Stimulated activated naive B cell treated with anti-CD40 and anti-IgM and Interleukin-4, amounts not matched to agents 10 μg/mL and 1 μg/mL and 100 μg/mL, for 72 hours (primary cell): ENCODE measurements at regions not wholly inside any gene's neighbourhood (a gene's known extent, or its start where the extent isn't known, plus 50 kb on each side); places are given as distances from the start of the nearest gene placed in this dataset.

Source experiments
- ATAC-seq, 2 donors: fragments of 150-1000 bp; cut with Tn5 transposase; replicated peaks; 2 replicates each; pipeline ENCODE4 v1.10.0; 2021; ENCODE audit warnings: moderate library complexity in 1 of 2
- DNase-seq: peaks from one replicate; pipeline ENCODE4 v3.0.0; 2021
- H3K27ac Mint-ChIP-seq: one replicate; pipeline ENCODE4 v1.8.0; 2022; ENCODE audit warnings: mild to moderate bottlenecking, mixed read lengths
- H3K27me3 Mint-ChIP-seq, 2 donors: one replicate each; pipeline ENCODE4 v1.8.0; 2022; ENCODE audit warnings: mixed read lengths in 2 of 2
- H3K36me3 Mint-ChIP-seq, 2 donors: one replicate each; pipeline ENCODE4 v1.8.0; 2022; ENCODE audit warnings: mixed read lengths in 2 of 2, mild to moderate bottlenecking in 1 of 2
- H3K4me1 Mint-ChIP-seq, 2 donors: one replicate each; pipeline ENCODE4 v1.8.0; 2022; ENCODE audit warnings: mixed read lengths in 2 of 2, mild to moderate bottlenecking in 1 of 2
- H3K4me3 Mint-ChIP-seq, 2 donors: one replicate each; pipeline ENCODE4 v1.8.0; 2022; ENCODE audit warnings: mild to moderate bottlenecking in 2 of 2, mixed read lengths in 2 of 2, moderate library complexity in 1 of 2
- H3K9me3 Mint-ChIP-seq, 2 donors: one replicate each; pipeline ENCODE4 v1.8.0; 2022; ENCODE audit warnings: mixed read lengths in 2 of 2, mild to moderate bottlenecking in 1 of 2

- H3K4me3 Mint-ChIP-seq: no peak overlapping the region
Measured at GRCh38 chr12:4107911-4108697, 165.5 kb upstream of the CCND2 start.

GRCh38 chr12:4107436-4107878, 166.1 kb upstream of the CCND2 start:
- peak; percentile 78 for DNase-seq
- H3K27me3 Mint-ChIP-seq: peaks cover 0 to 2% of the 10 kb centered on the region in 2 donors
- H3K9me3 Mint-ChIP-seq: no peaks in the 10 kb centered on the region
- peak overlapping the region; percentile 70 for H3K27ac Mint-ChIP-seq
- peak overlapping the region in 1 of 2 donors; percentile 61 for H3K4me3 Mint-ChIP-seq
- ATAC-seq: peak; percentile 96 to 97
- no peaks in the 10 kb centered on the region for H3K36me3 Mint-ChIP-seq
- peaks cover 19 to 37% of the 10 kb centered on the region in 2 donors for H3K4me1 Mint-ChIP-seq

More at GRCh38 chr12:4107911-4108697, 165.5 kb upstream of the CCND2 start:
- no peaks in the 10 kb centered on the region for H3K36me3 Mint-ChIP-seq
- peak overlapping the region; percentile 70 for H3K27ac Mint-ChIP-seq
- peak in 1 of 2 donors; percentile 3 for ATAC-seq
- peaks cover 0 to 3% of the 10 kb centered on the region in 2 donors for H3K27me3 Mint-ChIP-seq
- H3K9me3 Mint-ChIP-seq: no peaks in the 10 kb centered on the region
- peaks cover 19 to 40% of the 10 kb centered on the region in 2 donors for H3K4me1 Mint-ChIP-seq
- DNase-seq: no peak

- Mint-ChIP-seq H3K27ac (no peak overlapping the region), H3K9me3 (no peaks in the 10 kb centered on the region), H3K27me3 (no peaks in the 10 kb centered on the region), H3K4me3 (peak overlapping the region in 1 of 2 donors; percentile 14), H3K36me3 (no peaks in the 10 kb centered on the region), H3K4me1 (peaks cover 19 to 37% of the 10 kb centered on the region in 2 donors)
- DNase-seq (no peak), ATAC-seq (no peak)
Measured at GRCh38 chr12:4106621-4107020, 166.9 kb upstream of the CCND2 start.

- H3K4me3 Mint-ChIP-seq: no peak overlapping the region
- H3K4me1 Mint-ChIP-seq: peaks cover 19 to 36% of the 10 kb centered on the region in 2 donors
- no peaks in the 10 kb centered on the region for H3K9me3 Mint-ChIP-seq
- ATAC-seq: no peak
- peaks cover 0 to 5% of the 10 kb centered on the region in 2 donors for H3K27me3 Mint-ChIP-seq
- H3K36me3 Mint-ChIP-seq: no peaks in the 10 kb centered on the region
- no peak for DNase-seq
- no peak overlapping the region for H3K27ac Mint-ChIP-seq
Measured at GRCh38 chr12:4104722-4105244, 168.8 kb upstream of the CCND2 start.

- DNase-seq (no peak), ATAC-seq (no peak)
- Mint-ChIP-seq H3K9me3 (no peaks in the 10 kb centered on the region), H3K4me3 (no peak overlapping the region), H3K36me3 (no peaks in the 10 kb centered on the region), H3K27ac (no peak overlapping the region), H3K27me3 (peaks cover 5 to 9% of the 10 kb centered on the region in 2 donors), H3K4me1 (peaks cover 0 to 2% of the 10 kb centered on the region in 2 donors)
Measured at GRCh38 chr12:4099276-4099675, 174.3 kb upstream of the CCND2 start.

GRCh38 chr12:4091016-4091743, 182.4 kb upstream of the CCND2 start:
- peak; percentile 59 to 63 for ATAC-seq
- no peak overlapping the region for H3K4me3 Mint-ChIP-seq
- H3K27ac Mint-ChIP-seq: peak overlapping the region; percentile 62
- no peaks in the 10 kb centered on the region for H3K36me3 Mint-ChIP-seq
- no peaks in the 10 kb centered on the region for H3K9me3 Mint-ChIP-seq
- H3K27me3 Mint-ChIP-seq: peaks cover 0 to 8% of the 10 kb centered on the region in 2 donors
- peaks cover 8 to 20% of the 10 kb centered on the region in 2 donors for H3K4me1 Mint-ChIP-seq
- DNase-seq: no peak

- no peaks in the 10 kb centered on the region for H3K9me3 Mint-ChIP-seq
- peaks cover 0 to 8% of the 10 kb centered on the region in 2 donors for H3K27me3 Mint-ChIP-seq
- ATAC-seq (no peak), DNase-seq (no peak)
- no peak overlapping the region for H3K27ac Mint-ChIP-seq
- peaks cover 8 to 22% of the 10 kb centered on the region in 2 donors for H3K4me1 Mint-ChIP-seq
- no peaks in the 10 kb centered on the region for H3K36me3 Mint-ChIP-seq
- H3K4me3 Mint-ChIP-seq: no peak overlapping the region
Measured at GRCh38 chr12:4089956-4090355, 183.6 kb upstream of the CCND2 start.

GRCh38 chr12:4089121-4089606, 184.4 kb upstream of the CCND2 start:
- H3K27ac Mint-ChIP-seq: peak overlapping the region; percentile 49
- H3K27me3 Mint-ChIP-seq: peaks cover 0 to 8% of the 10 kb centered on the region in 2 donors
- H3K4me1 Mint-ChIP-seq: peaks cover 11 to 29% of the 10 kb centered on the region in 2 donors
- no peaks in the 10 kb centered on the region for H3K9me3 Mint-ChIP-seq
- DNase-seq: no peak
- H3K4me3 Mint-ChIP-seq: no peak overlapping the region
- H3K36me3 Mint-ChIP-seq: no peaks in the 10 kb centered on the region
- ATAC-seq: no peak

GRCh38 chr12:4088451-4088850, 185.1 kb upstream of the CCND2 start:
- no peak for ATAC-seq
- Mint-ChIP-seq H3K27ac (no peak overlapping the region), H3K9me3 (no peaks in the 10 kb centered on the region), H3K4me1 (peaks cover 15 to 36% of the 10 kb centered on the region in 2 donors), H3K36me3 (no peaks in the 10 kb centered on the region), H3K4me3 (no peak overlapping the region), H3K27me3 (peaks cover 5 to 9% of the 10 kb centered on the region in 2 donors)
- DNase-seq: no peak

- H3K36me3 Mint-ChIP-seq: no peaks in the 10 kb centered on the region
- peaks cover 11% of the 10 kb centered on the region in 2 donors for H3K27me3 Mint-ChIP-seq
- ATAC-seq (no peak), DNase-seq (no peak)
- H3K9me3 Mint-ChIP-seq: no peaks in the 10 kb centered on the region
- H3K4me1 Mint-ChIP-seq: peaks cover 24 to 42% of the 10 kb centered on the region in 2 donors
- no peak overlapping the region for H3K27ac Mint-ChIP-seq
- H3K4me3 Mint-ChIP-seq: no peak overlapping the region
Measured at GRCh38 chr12:4086481-4086880, 187.1 kb upstream of the CCND2 start.

GRCh38 chr12:4084573-4084972, 189.0 kb upstream of the CCND2 start:
- peak overlapping the region; percentile 37 for H3K27ac Mint-ChIP-seq

GRCh38 chr12:4082809-4083403, 190.7 kb upstream of the CCND2 start:
- ATAC-seq (peak; percentile 64 to 85), DNase-seq (peak; percentile 37)
- H3K27ac Mint-ChIP-seq: peak overlapping the region; percentile 78
- peaks cover 4 to 5% of the 10 kb centered on the region in 2 donors for H3K9me3 Mint-ChIP-seq
- H3K36me3 Mint-ChIP-seq: peaks cover 0 to 7% of the 10 kb centered on the region in 2 donors
- peak overlapping the region in 1 of 2 donors; percentile 51 for H3K4me3 Mint-ChIP-seq
- peaks cover 19 to 35% of the 10 kb centered on the region in 2 donors for H3K4me1 Mint-ChIP-seq
- peaks cover 11 to 15% of the 10 kb centered on the region in 2 donors for H3K27me3 Mint-ChIP-seq

More at GRCh38 chr12:4084573-4084972, 189.0 kb upstream of the CCND2 start:
- Mint-ChIP-seq H3K9me3 (no peaks in the 10 kb centered on the region), H3K4me3 (no peak overlapping the region), H3K4me1 (peaks cover 19 to 35% of the 10 kb centered on the region in 2 donors), H3K36me3 (no peaks in the 10 kb centered on the region), H3K27me3 (peaks cover 11% of the 10 kb centered on the region in 2 donors)
- ATAC-seq: no peak
- DNase-seq: no peak

- ATAC-seq (no peak), DNase-seq (no peak)
- no peak overlapping the region for H3K4me3 Mint-ChIP-seq
Measured at GRCh38 chr12:4080213-4080612, 193.3 kb upstream of the CCND2 start.

GRCh38 chr12:4074129-4074528, 199.4 kb upstream of the CCND2 start:
- ATAC-seq (no peak), DNase-seq (no peak)
- Mint-ChIP-seq H3K27me3 (peaks cover 16 to 19% of the 10 kb centered on the region in 2 donors), H3K27ac (no peak overlapping the region), H3K4me3 (no peak overlapping the region), H3K9me3 (peaks cover 4% of the 10 kb centered on the region in 2 donors), H3K36me3 (peaks cover 0 to 5% of the 10 kb centered on the region in 2 donors), H3K4me1 (peaks cover 0 to 3% of the 10 kb centered on the region in 2 donors)

More at GRCh38 chr12:4080213-4080612, 193.3 kb upstream of the CCND2 start:
- H3K4me1 Mint-ChIP-seq: peaks cover 19 to 26% of the 10 kb centered on the region in 2 donors
- peaks cover 4 to 5% of the 10 kb centered on the region in 2 donors for H3K9me3 Mint-ChIP-seq
- peaks cover 22 to 27% of the 10 kb centered on the region in 2 donors for H3K27me3 Mint-ChIP-seq
- no peak overlapping the region for H3K27ac Mint-ChIP-seq
- H3K36me3 Mint-ChIP-seq: peaks cover 0 to 7% of the 10 kb centered on the region in 2 donors
